ENCODE measurements at regions not wholly inside any gene's neighbourhood (a gene's known extent, or its start where the extent isn't known, plus 50 kb on each side); places are given as distances from the start of the nearest gene placed in this dataset.

- no peak overlapping the region for H3K27ac ChIP-seq
- no peak for TF ChIP-seq CTCF (conservative IDR thresholded peaks at IDR 0.05)
Observed at GRCh38 chr20:7712661-7713060, 227.6 kb downstream of the HAO1 start.

- no peak for TF ChIP-seq CTCF (conservative IDR thresholded peaks at IDR 0.05)
- no peak overlapping the region for H3K27ac ChIP-seq
Observed at GRCh38 chr20:7714549-7714948, 225.7 kb downstream of the HAO1 start.

GRCh38 chr20:7716286-7716972 is 223.8 kb downstream of the HAO1 start:
- no peak overlapping the region for H3K27ac ChIP-seq
- TF ChIP-seq CTCF (conservative IDR thresholded peaks at IDR 0.05) = no peak

- no peak for TF ChIP-seq CTCF (conservative IDR thresholded peaks at IDR 0.05)
- no peak overlapping the region for H3K27ac ChIP-seq
Observed at GRCh38 chr20:7722564-7722963, 217.7 kb downstream of the HAO1 start.

GRCh38 chr20:7723284-7723683 is 217.0 kb downstream of the HAO1 start:
- no peak overlapping the region for H3K27ac ChIP-seq
- no peak for TF ChIP-seq CTCF (conservative IDR thresholded peaks at IDR 0.05)

GRCh38 chr20:7728338-7728737 is 211.9 kb downstream of the HAO1 start:
- no peak for TF ChIP-seq CTCF (conservative IDR thresholded peaks at IDR 0.05)
- no peak overlapping the region for H3K27ac ChIP-seq

GRCh38 chr20:7734216-7734615 is 206.0 kb downstream of the HAO1 start:
- no peak for TF ChIP-seq CTCF (conservative IDR thresholded peaks at IDR 0.05)
- no peak overlapping the region for H3K27ac ChIP-seq
